HG03066 (cell line): ENCODE measurements at regions not wholly inside any gene's neighbourhood (a gene's known extent, or its start where the extent isn't known, plus 50 kb on each side); places are given as distances from the start of the nearest gene placed in this dataset.

Source experiments
- ATAC-seq: cut with Tn5 transposase; IDR thresholded peaks from one replicate; pipeline ENCODE4 v1.9.1; 2021; ENCODE audit warnings: low read depth; ENCODE audit not compliant: unreplicated experiment

DNA sequence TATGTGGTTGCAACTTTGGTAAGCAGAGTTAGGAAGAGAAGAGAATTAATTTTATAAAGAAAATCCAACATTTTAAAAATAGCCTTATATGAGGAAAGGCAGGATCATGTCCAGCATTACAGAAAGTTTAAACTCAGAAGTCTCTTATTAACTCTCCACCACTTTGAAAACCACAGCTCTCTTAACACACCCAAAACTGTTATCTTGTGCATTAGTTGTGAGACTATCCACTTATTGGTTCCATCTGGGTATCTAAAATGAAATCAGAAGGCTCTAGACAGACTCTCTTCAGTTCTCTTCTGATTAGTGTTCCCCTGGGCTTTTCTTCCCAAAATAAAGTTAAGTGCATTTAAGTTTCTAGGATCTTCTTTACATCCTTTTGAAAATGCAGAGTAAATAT is 251.5 kb downstream of the TXNL1 start:
- no peak for ATAC-seq

DNA sequence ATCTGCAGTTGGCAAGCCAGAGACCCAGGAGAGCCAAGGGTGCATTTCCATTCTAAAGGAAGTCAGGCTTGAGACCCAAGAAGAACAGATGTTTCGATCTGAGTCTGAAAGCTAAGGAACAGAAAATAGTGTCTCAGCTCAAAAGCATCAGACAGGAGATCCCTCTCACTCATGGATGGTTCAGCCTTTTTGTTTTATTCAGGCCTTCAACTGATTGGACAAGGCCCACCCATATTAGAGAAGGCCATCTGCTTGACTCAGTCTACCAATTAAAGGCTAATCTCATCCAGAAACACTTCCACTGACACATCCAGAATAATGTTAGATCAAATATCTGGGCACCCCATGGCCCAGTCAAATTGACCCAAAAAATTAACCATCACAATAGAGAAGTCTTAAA is 255.0 kb downstream of the TXNL1 start:
- ATAC-seq, result no peak

DNA sequence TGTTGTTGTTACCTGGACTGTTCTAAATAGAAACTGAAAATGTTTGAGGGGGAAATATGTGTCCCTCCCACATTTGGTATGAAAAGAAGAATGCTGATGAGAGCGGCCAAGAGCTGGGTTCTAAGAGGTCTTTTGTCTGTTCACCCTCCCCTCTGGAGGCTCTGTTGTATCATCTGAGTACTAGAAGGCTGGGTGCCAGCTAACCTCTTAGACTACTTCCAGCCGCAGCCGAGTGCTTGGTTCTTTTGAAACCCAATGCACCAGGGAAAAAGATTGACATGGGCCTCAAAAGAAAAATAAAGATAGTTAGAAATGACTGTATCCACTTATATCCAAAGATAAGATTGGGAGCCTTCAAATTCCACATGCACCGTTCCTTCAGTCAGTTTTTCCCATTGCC is 255.9 kb downstream of the TXNL1 start:
- no peak for ATAC-seq

DNA sequence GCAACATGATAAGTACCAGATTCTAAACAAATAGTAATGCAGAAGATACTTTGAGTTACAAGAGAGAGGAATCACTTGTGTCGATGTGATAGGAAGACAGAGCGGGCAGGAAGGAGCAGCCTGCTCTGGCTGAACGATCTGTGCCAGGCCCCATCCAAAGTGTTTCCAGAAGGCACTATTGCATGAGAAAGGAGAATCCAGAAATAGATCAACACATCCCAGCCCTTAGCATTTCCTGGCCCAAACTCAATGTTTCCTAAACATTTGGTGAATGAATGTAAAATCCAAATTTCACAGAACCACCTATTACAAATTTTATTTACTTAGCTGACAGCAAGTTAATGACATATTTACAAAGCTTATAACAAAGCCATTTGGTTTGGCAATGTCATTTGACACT is 257.2 kb downstream of the TXNL1 start:
- no peak for ATAC-seq

DNA sequence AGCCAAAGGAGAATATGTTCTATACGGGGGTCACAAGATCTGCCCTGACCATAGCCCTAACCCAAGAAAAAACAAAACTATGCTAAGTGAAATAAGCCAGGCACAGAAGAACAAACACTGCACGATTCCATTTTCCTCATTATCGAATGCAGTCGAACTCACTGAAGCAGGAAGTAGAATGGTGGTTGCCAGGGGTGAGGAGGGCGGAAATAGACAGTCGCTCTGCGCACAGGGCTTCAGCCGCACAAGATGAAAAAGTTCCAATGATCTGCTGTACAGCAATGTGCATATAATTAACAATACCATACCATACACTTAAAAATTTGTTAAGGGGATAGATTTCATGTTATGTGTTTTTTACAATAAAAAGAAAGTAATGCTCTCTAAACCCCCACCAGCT is 257.7 kb downstream of the TXNL1 start:
- ATAC-seq, result no peak

DNA sequence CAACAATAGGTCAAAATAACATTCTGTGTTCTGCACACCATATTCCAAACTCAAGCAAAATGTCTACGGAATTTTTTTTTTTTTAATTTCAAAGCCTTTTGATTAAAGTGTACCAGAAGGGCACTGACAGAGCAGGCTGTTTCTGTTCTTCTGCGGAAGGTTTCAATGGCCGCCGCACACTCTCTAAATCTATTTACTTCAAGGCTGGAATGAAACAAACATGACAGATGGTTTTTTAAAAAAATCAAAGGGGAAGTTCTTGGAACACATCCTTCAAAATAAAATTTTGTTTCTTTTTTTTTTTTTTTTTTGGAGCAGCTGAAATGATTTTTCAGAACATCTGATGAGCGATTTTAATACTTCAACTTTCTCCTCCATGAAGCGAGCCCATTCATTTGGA is 259.1 kb downstream of the TXNL1 start:
- no peak for ATAC-seq

DNA sequence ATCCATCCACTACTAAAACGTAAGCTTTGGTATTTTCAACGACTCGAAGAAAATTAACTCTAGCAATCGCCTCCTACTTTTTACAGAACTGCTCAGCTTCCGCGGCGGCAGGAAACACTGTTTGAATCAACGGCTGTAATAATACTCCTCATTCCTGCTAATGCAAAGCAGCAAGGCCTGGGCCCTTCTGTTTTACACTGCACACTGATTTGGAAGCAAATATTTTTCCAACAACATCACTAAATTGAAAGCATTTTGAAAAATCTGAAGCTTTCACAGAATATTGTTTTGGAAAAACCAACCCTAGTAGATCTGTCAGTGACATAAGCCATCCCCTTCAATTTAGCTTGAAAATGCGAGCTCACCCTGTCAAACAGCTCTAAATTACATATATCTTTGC is 261.2 kb downstream of the TXNL1 start:
- no peak for ATAC-seq

DNA sequence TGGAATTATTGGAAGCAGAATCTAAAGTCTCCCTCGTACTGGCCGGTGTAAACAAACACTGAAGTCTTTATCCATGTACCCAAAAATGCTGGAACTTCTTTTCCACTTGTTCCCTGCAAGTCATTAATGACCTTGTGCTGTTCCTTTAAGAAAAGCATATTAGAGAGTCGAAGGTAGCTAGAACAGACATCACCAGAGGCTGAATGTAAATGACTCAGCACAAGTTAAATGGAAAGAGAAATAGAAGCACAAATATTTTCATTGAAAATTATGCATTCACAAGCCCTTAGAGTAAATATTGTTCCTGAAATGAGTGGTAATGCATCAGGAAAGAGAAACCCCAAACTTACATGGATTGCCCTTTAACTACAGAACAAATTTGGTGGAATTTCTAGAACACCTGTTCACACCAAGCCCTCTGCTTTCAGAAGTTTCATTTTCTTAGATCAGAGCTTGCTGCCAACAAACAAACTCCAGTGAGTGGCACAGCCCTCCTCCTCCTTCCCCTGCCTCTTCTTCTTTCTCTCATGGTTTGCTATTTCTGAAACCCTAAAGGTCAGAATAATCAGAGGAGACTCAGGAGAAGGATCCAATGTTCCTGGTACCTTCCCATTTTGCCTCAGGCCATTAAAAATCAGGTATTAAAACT is 264.3 kb downstream of the TXNL1 start:
- no peak for ATAC-seq

DNA sequence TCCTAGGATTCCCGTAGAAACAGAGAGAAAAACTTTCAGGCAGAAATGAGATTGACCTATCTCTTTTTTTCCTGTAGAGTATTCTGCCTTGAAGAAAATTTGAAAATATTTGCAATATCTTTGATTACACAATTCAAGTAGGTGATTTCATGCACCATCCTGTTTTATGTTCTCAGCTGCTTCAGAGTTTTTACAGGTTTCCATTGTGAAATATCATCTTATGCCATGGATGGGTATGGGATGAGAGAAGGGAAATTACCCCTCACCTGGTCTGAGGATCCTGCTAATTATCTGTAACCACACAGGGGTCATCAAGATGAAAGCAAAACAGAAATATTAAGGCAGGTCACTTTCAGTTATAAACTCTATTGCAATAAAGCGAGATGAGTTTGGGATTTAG is 264.8 kb downstream of the TXNL1 start:
- ATAC-seq, result no peak

DNA sequence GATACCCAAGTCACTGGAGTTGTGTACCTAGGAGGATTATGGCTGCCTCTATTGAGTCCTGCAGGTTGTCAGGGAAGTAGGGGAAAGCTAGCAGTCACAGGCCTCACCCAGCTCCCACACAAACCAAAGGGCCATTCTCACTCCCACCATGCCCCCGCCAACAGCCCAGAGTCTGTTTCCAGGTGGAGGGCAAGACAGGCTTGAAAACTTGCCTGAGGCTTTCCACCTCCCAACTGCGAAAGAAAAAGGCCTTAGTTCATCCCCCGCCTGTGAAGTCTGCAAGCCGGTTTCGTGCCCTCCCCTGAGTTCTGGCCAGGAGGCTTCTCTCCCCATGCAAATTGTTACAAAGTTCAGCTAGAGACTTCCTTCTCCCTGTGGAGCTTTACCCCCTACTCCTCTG is 270.3 kb downstream of the TXNL1 start:
- ATAC-seq, result no peak

DNA sequence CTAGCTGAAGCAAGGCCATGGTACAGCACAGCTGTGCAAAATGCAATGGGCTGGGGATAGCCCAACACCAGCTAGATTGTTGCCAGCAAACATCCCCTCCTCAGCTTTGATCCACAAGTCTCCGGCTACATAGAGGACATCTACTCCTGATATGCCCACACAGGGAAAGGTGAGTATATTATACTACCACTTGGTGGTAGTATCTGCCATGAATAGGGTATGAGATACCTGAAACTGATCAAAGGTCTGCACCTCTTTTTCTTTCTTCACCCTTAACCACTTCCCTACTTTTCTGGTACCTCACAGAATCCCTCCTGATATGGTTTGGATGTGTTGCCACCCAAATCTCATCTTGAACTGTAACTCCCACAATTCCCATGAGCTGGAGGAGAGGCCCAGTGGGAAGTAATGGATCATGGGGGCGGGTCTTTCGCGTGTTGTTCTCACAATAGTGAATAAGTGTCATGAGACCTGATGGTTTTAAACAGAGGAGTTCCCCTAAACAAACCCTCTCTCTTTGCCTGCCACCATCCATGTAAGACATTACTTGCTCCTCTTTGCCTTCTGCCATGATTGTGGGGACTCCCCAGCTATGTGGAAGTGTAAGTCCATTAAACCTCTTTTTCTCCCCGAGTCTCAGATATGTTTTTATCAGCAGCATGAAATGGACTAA is 279.6 kb downstream of the TXNL1 start:
- ATAC-seq, result no peak

DNA sequence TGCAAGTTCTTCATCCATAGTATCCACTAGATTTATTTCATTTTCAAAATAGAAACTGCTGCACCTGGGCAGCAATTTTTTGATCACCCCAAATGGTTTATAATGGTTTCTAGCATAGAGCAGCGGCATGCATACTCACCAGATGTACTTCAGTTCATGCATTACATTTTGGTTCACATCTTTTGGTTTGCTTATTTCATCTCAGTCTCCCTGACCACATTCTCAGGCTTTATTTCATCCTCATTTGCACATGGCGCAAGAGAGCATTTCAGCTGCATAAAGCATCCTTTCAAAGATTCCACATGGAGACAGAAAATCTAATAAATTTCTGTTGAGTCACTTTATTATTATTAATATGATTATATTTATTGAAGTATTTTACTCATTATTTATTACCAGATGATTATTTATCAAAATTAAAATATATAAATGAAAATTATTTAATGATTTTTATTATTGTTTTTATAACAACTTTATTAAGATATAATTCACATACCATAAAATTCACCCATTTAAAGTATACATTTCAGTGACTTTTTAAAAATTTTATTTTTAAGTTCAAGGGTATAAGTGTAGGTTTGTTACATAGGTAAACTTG is 284.6 kb downstream of the TXNL1 start:
- no peak for ATAC-seq

DNA sequence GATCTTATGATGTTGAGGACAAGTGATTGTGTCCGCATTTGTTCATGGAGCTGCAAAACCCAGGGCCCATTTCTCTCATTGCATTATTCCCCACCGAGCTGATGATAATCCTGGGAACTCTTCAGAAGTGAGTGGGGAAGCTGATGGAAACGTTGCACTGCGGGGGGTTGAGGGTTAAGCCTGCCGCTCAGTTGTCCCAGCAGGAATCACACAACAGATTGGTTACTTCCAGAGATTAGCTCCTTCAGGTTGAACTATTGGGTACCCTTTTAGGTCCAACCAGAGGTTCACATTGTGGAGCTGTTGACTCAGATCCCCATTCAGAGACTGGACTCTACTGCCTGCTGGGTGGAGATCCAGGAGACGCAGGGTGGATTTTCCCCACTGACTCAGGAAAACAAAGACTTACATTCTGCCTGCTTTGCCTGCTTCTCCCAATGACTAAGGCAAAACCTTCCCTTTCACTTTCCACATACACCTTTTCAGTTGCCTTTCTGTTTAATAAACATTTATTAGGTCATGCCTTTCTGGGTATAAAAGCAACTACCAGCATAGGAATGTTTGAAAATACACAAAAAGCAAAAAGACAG is 286.4 kb downstream of the TXNL1 start:
- ATAC-seq, result no peak

DNA sequence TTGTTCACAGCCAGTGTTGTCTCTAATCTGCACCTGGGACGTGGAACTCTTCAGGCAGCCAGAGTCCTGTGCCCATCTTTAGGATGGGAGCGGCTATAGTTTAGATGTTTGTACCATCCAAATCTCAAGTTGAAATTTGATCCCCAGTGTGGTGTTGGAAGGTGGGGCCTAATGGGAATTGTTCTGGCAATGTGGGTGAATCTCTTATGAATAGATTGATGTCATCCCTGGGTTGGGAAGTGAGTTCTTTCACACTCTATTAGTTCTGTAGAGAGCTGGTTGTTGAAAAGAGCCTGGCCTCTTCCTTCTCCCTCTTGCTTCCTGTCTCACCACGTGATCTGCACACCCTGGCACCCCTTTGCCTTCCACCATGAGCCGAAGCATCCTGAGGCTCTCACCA is 300.9 kb downstream of the TXNL1 start:
- ATAC-seq, result no peak

DNA sequence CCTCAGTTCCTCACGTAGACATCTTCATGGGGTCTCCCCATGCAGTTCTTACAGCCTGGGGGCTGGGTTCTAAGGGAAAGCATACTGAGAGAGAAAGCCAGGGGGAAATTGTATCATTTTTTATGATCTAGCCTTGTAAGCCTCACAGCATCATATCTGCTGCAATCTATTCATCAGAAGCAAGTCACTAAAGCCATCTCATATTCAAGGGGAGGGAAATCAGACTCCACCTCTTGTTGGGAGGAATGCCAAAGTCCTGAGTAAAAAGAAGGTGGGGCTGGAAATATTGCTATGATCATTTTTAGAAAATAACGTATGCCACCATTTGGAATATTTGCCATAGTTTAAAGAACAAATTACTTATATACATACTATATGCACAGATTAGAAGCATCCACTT is 304.6 kb downstream of the TXNL1 start:
- no peak for ATAC-seq

DNA sequence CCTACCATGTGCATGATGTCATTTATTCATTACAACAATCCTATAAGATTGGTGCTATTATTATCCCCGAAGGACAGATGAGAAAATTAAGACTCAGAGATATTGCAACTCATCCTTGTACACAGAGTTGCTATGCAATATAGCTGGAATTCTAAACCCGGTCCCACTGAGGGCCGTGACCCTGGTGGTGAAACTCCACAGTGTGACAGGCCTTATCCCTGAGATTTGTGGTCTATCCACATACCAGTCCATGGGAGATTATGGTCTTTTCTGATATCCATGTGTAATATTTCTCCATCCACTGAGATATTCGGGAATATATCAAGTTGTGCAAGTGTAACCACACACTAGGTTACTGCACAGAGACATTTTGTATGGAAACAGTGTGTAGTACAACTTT is 305.2 kb downstream of the TXNL1 start:
- ATAC-seq, result no peak

DNA sequence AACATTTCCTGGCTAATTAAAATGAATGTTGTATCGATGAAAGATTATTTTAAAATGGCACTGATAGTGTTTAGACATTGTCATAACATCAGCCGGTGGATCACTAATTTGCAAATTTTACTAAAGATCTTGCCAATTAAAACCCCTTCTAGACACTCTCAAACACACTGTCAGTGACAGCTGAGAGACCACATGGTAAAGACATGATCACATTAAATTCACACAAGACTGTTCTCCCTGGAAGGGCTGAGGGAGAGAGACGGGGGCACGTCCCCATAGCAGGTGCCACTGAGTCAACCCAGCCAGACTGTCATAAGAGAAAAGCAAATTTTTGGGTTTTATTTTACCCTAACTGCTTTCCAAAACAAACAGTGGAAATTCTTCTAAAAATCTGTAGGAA is 306.0 kb downstream of the TXNL1 start:
- ATAC-seq, result no peak

DNA sequence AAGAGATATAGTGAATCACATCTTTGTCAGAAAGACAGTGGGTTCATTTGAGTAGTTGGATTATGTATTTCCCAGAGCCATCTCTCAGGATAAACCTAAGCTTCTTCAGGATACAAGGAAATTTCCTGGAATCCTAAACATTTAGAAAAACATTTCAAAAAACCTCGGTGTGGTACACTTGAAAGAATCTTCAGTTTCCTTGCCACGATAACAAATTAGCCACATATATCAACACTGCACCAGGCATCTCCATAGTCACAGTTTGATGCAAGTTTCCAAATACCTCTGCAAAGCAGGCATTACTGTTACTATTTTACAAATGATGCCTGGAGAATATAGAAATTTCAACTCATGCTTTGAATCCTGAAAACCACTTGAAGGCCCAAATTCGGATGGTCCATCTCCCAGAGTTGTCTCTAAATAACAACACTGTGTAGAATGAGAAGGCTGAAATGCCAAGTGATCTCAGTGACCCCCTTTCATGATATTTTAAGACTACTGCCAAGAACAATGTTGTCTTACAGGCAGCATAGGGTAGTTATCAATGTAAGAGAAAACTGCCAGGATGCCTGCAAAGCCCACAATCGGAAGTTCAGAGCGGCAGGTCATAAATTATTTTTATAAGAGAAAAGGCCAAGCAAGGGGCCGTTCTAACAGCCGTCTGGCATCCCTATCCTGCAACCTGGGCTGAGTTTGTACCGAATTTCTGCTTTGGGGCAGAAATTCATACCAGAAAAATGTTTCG is 307.9 kb downstream of the TXNL1 start:
- no peak for ATAC-seq

DNA sequence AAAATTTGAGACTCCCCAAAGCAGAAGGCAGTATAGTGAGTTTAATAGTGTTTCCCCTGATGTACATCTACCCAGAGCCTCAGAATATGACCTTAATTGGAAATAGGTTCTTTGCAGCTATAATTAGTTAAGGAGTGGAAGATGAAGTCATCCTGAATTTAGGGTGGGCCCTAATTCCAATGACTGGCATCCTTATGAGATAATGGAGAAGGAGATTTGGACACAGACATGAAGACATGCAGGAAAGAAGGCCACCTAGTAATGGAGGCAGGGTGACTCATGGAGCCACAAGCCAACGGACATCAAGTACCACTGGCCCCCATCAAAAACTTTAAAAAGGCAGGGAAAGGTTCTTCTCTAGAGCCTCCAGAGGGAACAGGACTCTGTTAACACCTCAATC is 308.9 kb downstream of the TXNL1 start:
- ATAC-seq, result no peak

DNA sequence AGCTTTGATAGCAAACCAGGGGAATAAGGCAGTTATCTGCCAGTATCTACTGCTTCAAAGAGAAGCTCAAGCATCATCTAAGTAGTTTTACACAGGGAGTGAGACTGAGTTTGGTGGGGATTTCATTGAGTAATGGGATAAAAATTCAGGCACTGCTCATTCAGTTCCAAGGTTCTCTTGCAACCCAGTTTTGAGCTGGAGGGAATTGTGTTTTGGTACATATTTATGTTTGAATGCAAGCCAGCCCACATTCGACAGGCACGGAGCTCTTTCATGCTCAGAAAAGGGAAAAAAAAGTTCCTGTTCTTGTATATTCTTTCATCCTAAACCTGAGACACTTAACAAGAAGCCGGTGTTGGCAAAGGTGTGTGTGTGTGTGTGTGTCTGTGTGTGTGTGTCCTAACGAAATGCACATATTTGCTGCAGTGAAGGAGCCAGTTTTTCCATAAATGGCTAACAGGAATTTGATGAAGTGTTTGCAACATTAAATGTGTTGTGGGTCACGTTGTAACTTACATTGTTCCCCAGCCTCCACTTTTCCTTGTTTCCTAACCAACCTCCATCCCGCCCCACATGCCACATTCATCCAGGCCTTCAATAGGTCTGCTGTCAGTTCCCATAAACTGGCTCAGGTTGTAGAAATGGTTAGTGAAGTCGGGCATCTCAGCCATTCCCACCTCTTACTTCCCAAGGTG is 311.1 kb downstream of the TXNL1 start:
- no peak for ATAC-seq
